ENCODE measurements at regions not wholly inside any gene's neighbourhood (a gene's known extent, or its start where the extent isn't known, plus 50 kb on each side); places are given as distances from the start of the nearest gene placed in this dataset.
A peak's percentile ranks its signal among the peaks of the same experiment; 100 is the strongest.
"Not testable (repeated sequence)": the region's sequence is repeated elsewhere in the genome, so short reads cannot be mapped to it uniquely, and the experiment has no call there.

- no peak for DNase-seq (ENCODE audit: low read depth)
Observed at GRCh38 chrX:130467936-130468335, 66.1 kb downstream of the RBMX2 start.

DNA sequence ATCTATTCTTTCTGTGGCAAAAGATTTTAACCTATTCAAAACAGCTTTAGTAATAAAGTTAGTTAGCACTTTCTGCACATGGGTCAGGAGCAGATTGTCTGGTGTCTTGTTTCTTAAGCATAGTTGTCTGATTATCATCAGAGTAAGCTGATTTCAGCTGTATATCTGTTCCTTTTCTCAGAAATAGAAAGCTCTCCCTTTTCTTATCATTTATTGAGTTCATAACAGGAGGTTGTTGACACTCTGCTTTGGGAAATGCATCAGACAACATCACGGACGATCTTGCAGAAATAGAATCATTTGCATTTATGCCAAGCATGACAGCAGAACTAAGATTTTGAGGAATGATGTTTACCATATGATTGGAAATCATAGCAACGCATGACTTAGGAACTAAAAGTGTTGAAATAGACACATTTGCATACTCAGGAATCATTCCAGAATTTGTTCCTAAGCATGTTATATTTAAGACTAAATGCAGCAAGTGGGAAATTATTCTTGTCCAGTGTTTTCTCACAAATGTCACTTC lies 66.7 kb downstream of the RBMX2 start:
- DNase-seq (ENCODE audit: low read depth): no peak

GRCh38 chrX:130482871-130483270 lies 81.1 kb downstream of the RBMX2 start:
- DNase-seq (ENCODE audit: low read depth): no peak

GRCh38 chrX:130485870-130486269 lies 84.1 kb downstream of the RBMX2 start:
- no peak for DNase-seq (ENCODE audit: low read depth)

- DNase-seq (ENCODE audit: low read depth): not testable (repeated sequence)
Observed at GRCh38 chrX:130495502-130495901, 93.7 kb downstream of the RBMX2 start.

- DNase-seq (ENCODE audit: low read depth): no peak
Observed at GRCh38 chrX:130497531-130497930, 95.7 kb downstream of the RBMX2 start.

- DNase-seq (ENCODE audit: low read depth): no peak
Observed at GRCh38 chrX:130498653-130499274, 97.0 kb downstream of the RBMX2 start.

DNA sequence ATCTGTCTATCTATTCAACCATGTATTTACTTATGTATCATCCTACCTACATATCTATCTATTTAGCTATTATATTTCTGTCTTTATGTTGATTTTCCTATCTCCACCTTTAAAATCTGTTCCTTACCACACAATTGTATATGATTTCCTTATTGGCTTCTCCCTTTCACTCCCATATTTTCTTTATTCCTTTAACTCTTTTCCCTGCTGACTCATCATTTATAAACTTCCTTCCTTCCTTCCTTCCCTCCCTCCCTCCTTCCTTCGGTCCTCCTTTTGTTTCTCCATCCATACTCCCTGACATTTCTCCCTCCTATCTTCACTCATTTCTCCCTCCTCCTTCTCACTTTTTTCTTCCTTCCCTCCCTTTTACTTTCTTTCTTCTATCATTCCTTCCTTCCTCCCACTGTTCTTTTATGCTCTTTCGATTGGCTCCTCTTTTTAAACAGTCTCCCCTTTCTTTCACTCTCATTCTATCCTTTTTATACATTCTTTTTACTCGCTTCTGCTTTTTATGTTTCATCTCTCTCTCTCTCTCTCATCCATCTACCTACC lies 100.3 kb downstream of the RBMX2 start:
- no peak for DNase-seq (ENCODE audit: low read depth)

- no peak for DNase-seq (ENCODE audit: low read depth)
Observed at GRCh38 chrX:130504019-130504418, 102.2 kb downstream of the RBMX2 start.

GRCh38 chrX:130507015-130507414 lies 105.2 kb downstream of the RBMX2 start:
- no peak for DNase-seq (ENCODE audit: low read depth)

GRCh38 chrX:130512534-130512933 lies 110.7 kb downstream of the RBMX2 start:
- not testable (repeated sequence) for DNase-seq (ENCODE audit: low read depth)

GRCh38 chrX:130516123-130516522 lies 114.3 kb downstream of the RBMX2 start:
- no peak for DNase-seq (ENCODE audit: low read depth)

DNA sequence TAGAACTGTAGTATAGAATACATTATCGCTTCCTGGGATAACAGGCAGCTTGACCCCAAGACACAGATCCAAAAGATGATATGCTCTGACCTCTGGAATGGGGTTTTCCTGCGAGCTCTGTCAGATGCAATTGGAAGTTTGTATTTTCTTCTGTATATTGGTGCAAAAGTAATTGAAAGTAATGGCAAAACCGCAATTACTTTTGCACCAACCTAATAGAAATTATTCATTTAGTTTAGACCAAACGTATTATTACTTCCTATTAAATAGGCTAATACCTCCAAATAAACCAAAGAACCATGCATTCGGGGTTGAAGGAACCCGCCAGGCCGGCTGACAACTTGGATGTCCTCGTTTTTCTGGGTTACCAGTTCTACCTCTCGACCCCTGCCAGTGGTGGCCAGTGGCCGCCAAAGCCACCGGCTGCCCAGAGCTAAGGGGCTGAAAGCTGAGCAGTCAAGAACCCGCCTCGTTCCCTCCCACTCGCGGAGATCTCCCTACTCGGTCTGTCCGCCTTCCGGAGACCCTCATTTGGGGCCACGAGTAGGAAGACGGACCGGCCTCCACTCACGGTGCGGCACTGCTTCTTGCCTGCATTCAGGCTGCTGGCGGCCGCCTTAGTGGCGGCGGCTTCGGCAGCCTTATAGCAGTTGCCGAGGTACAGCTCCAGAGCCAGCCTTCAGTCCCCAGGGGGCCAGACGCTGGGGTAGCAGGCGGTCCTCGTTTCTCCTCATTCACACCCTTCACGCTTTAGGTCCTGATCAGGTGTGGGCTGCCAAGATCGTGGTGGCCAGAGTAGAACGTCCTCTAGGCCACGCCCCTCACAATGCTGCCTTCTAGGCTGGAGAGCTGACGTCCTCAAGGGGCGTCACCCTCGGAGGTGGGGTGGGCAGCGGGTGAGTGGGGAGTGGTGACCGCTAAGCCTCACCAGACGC lies 121.9 kb downstream of the RBMX2 start:
- no peak for DNase-seq (ENCODE audit: low read depth)

- no peak for DNase-seq (ENCODE audit: low read depth)
Observed at GRCh38 chrX:130524476-130525194, 122.8 kb downstream of the RBMX2 start.

DNA sequence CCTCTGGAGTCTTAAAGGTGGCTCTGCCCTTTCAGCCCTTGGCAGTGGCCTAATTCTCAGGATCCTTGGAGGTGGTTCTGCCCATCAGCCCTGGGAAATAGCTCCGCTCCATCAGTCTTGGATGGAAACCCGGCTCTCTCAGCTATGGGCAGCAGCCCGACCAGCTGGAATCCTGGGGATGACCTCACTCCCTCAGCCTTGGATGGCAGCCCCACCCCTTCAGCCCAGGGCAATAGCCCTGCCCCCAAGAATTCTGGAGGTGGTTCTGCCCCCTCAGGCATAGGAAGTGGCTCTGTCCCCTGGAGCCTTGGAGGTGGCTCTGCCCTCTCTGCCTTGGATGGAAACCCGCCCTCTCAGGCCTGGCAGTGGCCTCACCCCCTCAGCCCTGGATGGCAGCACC lies 127.7 kb downstream of the RBMX2 start:
- no peak for DNase-seq (ENCODE audit: low read depth)

GRCh38 chrX:130531066-130531465 lies 129.3 kb downstream of the RBMX2 start:
- no peak for DNase-seq (ENCODE audit: low read depth)

GRCh38 chrX:130539721-130540321 lies 138.0 kb downstream of the RBMX2 start:
- no peak for DNase-seq (ENCODE audit: low read depth)

- DNase-seq (ENCODE audit: low read depth): no peak
Observed at GRCh38 chrX:130543603-130544325, 142.0 kb downstream of the RBMX2 start.

GRCh38 chrX:130545796-130546195 lies 144.0 kb downstream of the RBMX2 start:
- DNase-seq (ENCODE audit: low read depth): no peak

GRCh38 chrX:130549382-130549781 lies 147.6 kb downstream of the RBMX2 start:
- DNase-seq (ENCODE audit: low read depth): peak; percentile 16

GRCh38 chrX:130550351-130550750 lies 148.6 kb downstream of the RBMX2 start:
- no peak for DNase-seq (ENCODE audit: low read depth)
